ENCODE measurements at regions not wholly inside any gene's neighbourhood (a gene's known extent, or its start where the extent isn't known, plus 50 kb on each side); places are given as distances from the start of the nearest gene placed in this dataset.

DNA sequence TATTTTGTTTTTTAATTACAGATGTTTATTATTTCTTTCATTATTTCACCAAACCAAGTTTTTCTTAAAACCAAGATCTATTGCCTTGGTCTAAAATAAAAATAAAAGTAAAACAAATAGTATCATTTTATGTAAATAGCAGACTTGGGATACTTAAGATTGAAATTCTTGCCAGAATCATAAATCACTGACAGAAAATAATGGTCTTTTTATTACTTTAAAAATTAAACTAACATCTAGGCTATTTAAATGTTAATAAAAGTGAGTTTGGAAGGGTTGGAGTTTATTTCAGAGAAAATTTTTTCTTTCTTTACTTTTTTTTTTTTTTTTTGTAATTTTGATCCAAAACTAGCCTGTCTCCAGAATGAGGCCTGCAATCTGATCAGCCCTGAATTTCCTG is 568.0 kb upstream of the IGFBP3 start:
- DNase-seq (ENCODE audit: low spot score) = no peak

DNA sequence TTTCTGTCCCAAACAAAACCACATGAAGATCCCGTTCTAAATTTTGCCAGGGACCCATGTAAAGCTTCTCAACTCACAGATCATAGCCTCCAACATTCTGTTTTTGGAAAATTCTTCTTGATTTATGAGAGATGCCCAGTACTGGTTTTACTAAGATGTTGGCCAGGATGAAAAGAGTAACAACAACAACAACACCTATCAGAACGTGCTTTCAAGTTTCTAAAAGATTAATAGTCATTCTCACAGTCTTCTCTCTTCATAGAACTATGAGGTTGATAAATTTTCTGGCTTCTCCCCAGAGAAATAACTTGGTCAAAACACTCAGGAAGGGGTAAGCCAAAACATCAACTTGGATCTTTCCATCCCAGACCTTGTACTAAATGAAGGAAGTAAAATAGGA is 567.5 kb upstream of the IGFBP3 start:
- DNase-seq (ENCODE audit: low spot score) = no peak

DNA sequence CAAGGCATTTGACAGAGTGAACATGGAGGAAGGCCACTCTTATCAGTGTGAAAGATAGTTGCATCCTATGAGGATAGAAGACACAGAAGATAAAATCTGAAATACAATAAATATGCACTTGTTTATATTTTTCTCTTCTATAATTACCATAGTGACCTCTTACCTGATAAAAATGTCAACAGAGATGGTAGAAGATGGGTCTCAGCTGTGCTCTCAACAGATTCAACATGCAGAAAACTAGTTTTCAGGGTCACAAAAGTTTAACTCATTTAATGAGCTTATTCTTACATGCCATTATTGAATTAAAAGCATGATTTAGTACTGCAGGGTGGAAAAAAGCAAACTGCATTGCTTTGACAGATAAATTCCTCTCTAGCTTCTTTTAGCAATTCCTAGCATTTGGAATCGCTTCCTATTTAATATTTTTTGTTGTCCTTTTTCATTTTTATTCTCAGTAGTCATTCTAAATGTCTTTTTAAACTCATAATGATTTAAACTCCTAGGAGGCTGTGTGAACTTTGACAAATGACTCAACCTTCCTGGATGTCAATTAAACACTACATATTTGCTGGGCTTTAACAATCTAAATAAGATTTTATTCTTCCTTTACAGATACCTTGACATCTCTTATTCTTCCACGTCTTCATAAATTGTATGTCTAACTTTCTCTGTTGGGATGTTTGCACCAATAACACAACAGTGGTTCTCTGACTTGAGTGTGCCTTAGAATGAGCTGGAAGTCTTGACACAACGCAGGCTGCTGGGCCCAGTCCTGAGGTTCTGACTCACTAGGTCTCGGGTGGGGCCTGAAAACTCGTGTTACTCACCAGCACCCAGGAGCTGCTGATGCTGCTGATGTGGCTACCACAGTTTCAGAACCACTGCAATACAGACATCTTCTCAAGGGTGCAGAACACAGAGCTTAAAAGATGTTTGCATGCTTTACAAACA is 565.5 kb upstream of the IGFBP3 start:
- no peak for DNase-seq (ENCODE audit: low spot score)

- no peak for DNase-seq (ENCODE audit: low spot score)
Observed at GRCh38 chr7:46485481-46486065, 564.5 kb upstream of the IGFBP3 start.

DNA sequence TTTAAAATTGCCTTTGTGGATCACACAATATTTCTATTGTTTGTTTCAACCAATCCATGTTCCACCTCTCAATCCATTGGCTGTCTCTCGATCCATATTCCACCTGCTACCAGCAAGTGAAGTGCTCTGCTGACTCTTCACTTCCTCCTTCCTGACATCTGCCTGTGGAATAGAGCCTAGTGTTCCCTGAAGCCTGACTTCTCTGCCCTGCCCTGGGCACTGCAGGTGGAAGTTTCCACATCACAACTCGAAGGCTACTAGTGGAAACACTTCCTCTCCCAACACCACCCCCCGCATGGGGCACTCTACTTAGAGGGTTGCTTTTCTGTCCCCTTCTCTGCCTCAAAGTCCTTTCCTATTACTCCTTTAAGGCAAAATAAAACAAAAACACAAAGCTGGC is 563.8 kb upstream of the IGFBP3 start:
- no peak for DNase-seq (ENCODE audit: low spot score)

- DNase-seq (ENCODE audit: low spot score) = no peak
Observed at GRCh38 chr7:46480619-46481018, 559.5 kb upstream of the IGFBP3 start.

DNA sequence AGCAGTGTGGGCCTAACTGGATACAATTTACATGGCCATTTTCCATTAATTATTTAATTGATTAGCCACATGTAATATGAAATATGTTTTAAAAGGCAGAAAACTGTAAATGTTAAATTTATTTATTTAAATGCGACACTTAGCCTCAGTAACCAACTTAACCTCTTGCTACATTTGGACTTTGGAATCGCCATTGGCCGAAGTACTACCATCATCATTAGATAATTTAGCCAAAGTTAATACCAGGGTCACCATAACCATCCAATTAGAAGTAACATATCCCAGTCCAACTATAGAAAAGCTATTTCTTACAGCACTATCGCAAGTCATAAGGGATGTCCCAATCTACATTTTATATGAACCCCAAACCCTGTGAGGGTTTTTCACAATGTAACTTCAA is 558.6 kb upstream of the IGFBP3 start:
- no peak for DNase-seq (ENCODE audit: low spot score)

DNA sequence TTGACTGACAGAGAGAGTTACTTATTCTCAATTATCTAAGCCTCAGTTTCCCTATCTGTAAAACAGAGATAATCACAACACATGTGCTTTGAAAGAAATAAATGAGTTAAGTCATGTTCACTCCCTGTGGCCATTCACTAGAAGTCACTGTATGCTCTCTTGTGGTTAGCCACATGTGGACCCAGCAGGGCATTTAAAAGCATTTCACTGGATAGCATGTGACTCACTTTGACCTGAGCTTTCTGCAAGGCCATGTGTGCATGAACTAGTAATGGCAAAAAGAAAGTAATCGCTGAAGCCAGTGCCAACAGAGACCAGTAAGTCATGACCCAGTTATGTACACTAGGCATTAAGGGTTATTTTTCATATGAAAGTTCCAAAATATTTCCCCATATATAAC is 557.0 kb upstream of the IGFBP3 start:
- DNase-seq (ENCODE audit: low spot score) = no peak

- DNase-seq (ENCODE audit: low spot score) = no peak
Observed at GRCh38 chr7:46468753-46469356, 547.8 kb upstream of the IGFBP3 start.

- DNase-seq (ENCODE audit: low spot score) = no peak
Observed at GRCh38 chr7:46463170-46463569, 542.1 kb upstream of the IGFBP3 start.

- DNase-seq (ENCODE audit: low spot score) = no peak
Observed at GRCh38 chr7:46461334-46461777, 540.3 kb upstream of the IGFBP3 start.

- DNase-seq (ENCODE audit: low spot score) = no peak
Observed at GRCh38 chr7:46459942-46460341, 538.9 kb upstream of the IGFBP3 start.

- DNase-seq (ENCODE audit: low spot score) = no peak
Observed at GRCh38 chr7:46454816-46455215, 533.7 kb upstream of the IGFBP3 start.

- no peak for DNase-seq (ENCODE audit: low spot score)
Observed at GRCh38 chr7:46452561-46453135, 531.6 kb upstream of the IGFBP3 start.

DNA sequence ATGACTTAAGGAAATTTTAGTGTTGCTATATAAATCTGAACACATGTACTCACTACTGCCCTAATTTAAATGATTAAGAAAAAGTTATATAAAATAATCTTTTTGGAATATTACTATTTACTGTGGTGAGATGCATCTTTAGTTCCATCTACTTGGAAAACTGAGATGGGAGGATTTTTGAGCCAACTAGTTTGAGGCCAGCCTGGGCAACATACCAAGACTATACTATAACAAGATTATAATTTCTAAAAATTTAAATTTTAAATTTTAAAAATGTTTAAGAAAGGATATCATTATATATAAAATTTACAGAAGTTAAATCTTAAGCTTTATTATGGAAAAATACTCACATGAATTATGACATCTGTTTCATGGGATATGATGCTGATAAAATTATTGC is 530.8 kb upstream of the IGFBP3 start:
- no peak for DNase-seq (ENCODE audit: low spot score)

DNA sequence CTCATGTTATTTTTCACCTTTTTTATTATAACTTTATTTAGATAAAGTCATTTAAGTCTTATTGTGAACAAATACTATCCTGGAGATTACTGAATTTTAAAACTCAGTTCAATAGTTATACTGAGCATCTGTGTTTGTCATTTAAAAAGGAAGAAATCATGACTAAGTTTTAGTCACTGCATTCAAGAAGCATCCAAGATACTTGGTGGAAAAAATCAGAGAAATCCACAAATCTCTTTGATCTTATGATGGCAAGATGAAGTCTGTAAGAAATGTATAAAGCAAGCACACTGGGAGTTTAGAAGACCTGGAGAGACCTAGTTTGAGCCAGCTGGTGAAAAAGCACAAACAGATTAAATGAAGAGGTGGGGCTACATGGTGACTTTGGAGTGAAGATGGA is 529.8 kb upstream of the IGFBP3 start:
- no peak for DNase-seq (ENCODE audit: low spot score)

GRCh38 chr7:46450425-46450824 is 529.4 kb upstream of the IGFBP3 start:
- no peak for DNase-seq (ENCODE audit: low spot score)

GRCh38 chr7:46449743-46450142 is 528.7 kb upstream of the IGFBP3 start:
- DNase-seq (ENCODE audit: low spot score) = no peak

- DNase-seq (ENCODE audit: low spot score) = no peak
Observed at GRCh38 chr7:46448478-46448877, 527.4 kb upstream of the IGFBP3 start.

DNA sequence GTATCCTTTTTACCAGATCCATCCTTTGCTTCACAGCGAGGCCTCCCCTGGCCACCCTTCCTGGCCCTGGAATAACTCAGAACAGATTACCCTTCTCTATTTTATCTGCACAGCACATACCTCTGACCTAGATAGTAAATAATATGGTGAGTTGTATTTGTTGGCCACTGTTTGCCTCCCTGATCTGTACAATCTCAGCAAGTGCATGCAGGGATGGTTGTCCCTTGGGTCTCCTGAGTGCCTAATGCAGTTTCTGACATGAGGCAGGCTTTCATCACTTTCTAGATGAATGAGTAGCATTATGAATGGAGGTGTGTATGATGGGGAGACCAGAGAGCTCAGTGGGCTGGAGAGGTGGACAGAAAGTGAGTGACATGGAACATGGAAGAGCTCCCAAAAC is 525.1 kb upstream of the IGFBP3 start:
- no peak for DNase-seq (ENCODE audit: low spot score)

DNA sequence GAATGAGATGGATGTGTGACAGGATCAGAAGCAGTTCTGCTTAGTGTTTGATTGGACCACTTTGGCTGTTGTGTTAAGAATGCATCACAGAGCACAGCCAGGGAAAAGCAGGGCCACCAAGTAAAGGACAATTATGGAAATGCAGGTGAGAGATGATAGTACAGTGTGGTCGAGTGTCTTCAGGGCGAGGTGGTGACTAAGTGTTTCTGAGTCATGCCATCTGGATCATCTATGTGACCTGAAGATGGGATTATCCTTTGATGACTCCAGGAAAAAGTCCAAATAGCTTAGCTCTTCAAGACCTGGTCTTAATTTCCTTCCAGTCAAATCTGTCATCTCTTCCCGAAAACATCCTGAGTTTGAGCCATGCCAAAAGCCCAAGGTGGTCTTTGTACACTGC is 523.2 kb upstream of the IGFBP3 start:
- no peak for DNase-seq (ENCODE audit: low spot score)

- DNase-seq (ENCODE audit: low spot score) = no peak
Observed at GRCh38 chr7:46440186-46440585, 519.1 kb upstream of the IGFBP3 start.

GRCh38 chr7:46432708-46433107 is 511.6 kb upstream of the IGFBP3 start:
- no peak for DNase-seq (ENCODE audit: low spot score)
